IMR-90 (cell line): ENCODE measurements at regions not wholly inside any gene's neighbourhood (a gene's known extent, or its start where the extent isn't known, plus 50 kb on each side); places are given as distances from the start of the nearest gene placed in this dataset.

ENCODE experiments used
- ATAC-seq: fragments of 200-7000 bp; cut with Tn5 transposase; 2 replicates; pipeline ENCODE4 v1.9.1; 2020; ENCODE audit warnings: low read depth, mild to moderate bottlenecking, moderate library complexity
- BruUV-seq: library from RNA; stranded (reverse); fragments of 400-500 nt; replicated peaks from 2 replicates; lab custom pipeline; 2021; lab: Mats Ljungman, UMichigan
- CTCF ChIA-PET: fragments of 300-600 bp; formaldehyde crosslinking; extraction: SDS; loops from one replicate; lab custom pipeline; 2021; ENCODE audit warnings: antibody characterized with exemption; lab: Yijun Ruan, JAX
- POLR2A ChIA-PET: fragments of 300-600 bp; sonication (Branson Sonifier 250); formaldehyde crosslinking; loops from one replicate; lab custom pipeline; 2022; ENCODE audit warnings: antibody characterized with exemption; ENCODE audit not compliant: unreplicated experiment; lab: Charles Lee
- DNase-seq: peaks from one replicate; pipeline ENCODE4 v3.0.0; 2013
- H2AFZ ChIP-seq: replicated peaks from 2 replicates; pipeline ENCODE3; 2013; ENCODE audit warnings: low read length, mild to moderate bottlenecking; ENCODE audit not compliant: poor library complexity
- H2AK5ac ChIP-seq: 2 replicates; pipeline ENCODE4 v1.6.1; 2013; ENCODE audit warnings: low read depth, low read length, inconsistent platforms
- H2AK9ac ChIP-seq: replicated peaks from 2 replicates; pipeline ENCODE3; 2013; ENCODE audit warnings: mild to moderate bottlenecking, low read depth, low read length, moderate library complexity; ENCODE audit not compliant: poor library complexity
- H2BK120ac ChIP-seq: 2 replicates; pipeline ENCODE4 v1.6.1; 2013; ENCODE audit warnings: low read depth, low read length, inconsistent platforms
- H2BK15ac ChIP-seq: 3 replicates; pipeline ENCODE4 v1.6.1; 2013; ENCODE audit warnings: low read depth, low read length, inconsistent platforms
- H2BK20ac ChIP-seq: 2 replicates; pipeline ENCODE4 v1.6.1; 2013; ENCODE audit warnings: low read depth, mild to moderate bottlenecking, inconsistent platforms, low read length, moderate library complexity
- H2BK5ac ChIP-seq: 2 replicates; pipeline ENCODE4 v1.6.1; 2013; ENCODE audit warnings: mild to moderate bottlenecking, low read depth, low read length, inconsistent platforms; ENCODE audit not compliant: poor library complexity, severe bottlenecking
- H3K14ac ChIP-seq: replicated peaks from 2 replicates; pipeline ENCODE4 v1.6.1; 2013; ENCODE audit warnings: low read depth, low read length, inconsistent platforms
- H3K18ac ChIP-seq: 2 replicates; pipeline ENCODE4 v1.6.1; 2013; ENCODE audit warnings: low read depth, low read length, control low read depth
- H3K23ac ChIP-seq: 2 replicates; pipeline ENCODE4 v1.6.1; 2013; ENCODE audit warnings: low read depth, low read length, inconsistent platforms
- H3K27ac ChIP-seq: 2 replicates; pipeline ENCODE4 v1.5.1; 2013; ENCODE audit warnings: mild to moderate bottlenecking, control low read depth, low read length; ENCODE audit not compliant: insufficient read depth
- H3K27me3 ChIP-seq: 2 replicates; pipeline ENCODE4 v1.6.1; 2013; ENCODE audit warnings: low read length; ENCODE audit not compliant: control insufficient read depth, insufficient read depth
- H3K36me3 ChIP-seq: 2 replicates; pipeline ENCODE4 v1.6.1; 2013; ENCODE audit warnings: low read length, mixed read lengths; ENCODE audit not compliant: control insufficient read depth, insufficient read depth
- H3K4ac ChIP-seq: 2 replicates; pipeline ENCODE4 v1.6.1; 2013; ENCODE audit warnings: low read depth, low read length, inconsistent platforms
- H3K4me1 ChIP-seq: 2 replicates; pipeline ENCODE4 v1.6.1; 2013; ENCODE audit warnings: low read length, mixed read lengths; ENCODE audit not compliant: control insufficient read depth, insufficient read depth
- H3K4me2 ChIP-seq: 2 replicates; pipeline ENCODE4 v1.6.1; 2013; ENCODE audit warnings: low read depth, mild to moderate bottlenecking, control low read depth, low read length, moderate library complexity
- H3K4me3 ChIP-seq: 2 replicates; pipeline ENCODE4 v1.5.1; 2013; ENCODE audit warnings: low read depth, mild to moderate bottlenecking, control low read depth, low read length, moderate library complexity; ENCODE audit not compliant: insufficient read depth
- H3K56ac ChIP-seq: 2 replicates; pipeline ENCODE4 v1.6.1; 2013; ENCODE audit warnings: low read length, inconsistent platforms; ENCODE audit not compliant: insufficient read depth; ENCODE audit errors: extremely low read depth
- H3K79me1 ChIP-seq, 2 experiments: 2 replicates each; pipeline ENCODE4 v1.6.1; 2013; ENCODE audit warnings: low read length in 2 of 2, inconsistent platforms in 1 of 2, low read depth in 1 of 2
- H3K9ac ChIP-seq: 2 replicates; pipeline ENCODE4 v1.6.1; 2013; ENCODE audit warnings: low read depth, low read length, control low read depth
- H3K9me1 ChIP-seq: 2 replicates; pipeline ENCODE4 v1.6.1; 2013; ENCODE audit warnings: low read length, inconsistent platforms; ENCODE audit not compliant: insufficient read depth
- H3K9me3 ChIP-seq: 2 replicates; pipeline ENCODE4 v1.6.1; 2013; ENCODE audit warnings: low read length; ENCODE audit not compliant: control insufficient read depth, insufficient read depth
- H4K20me1 ChIP-seq: 2 replicates; pipeline ENCODE4 v1.6.1; 2013; ENCODE audit warnings: low read length, inconsistent platforms; ENCODE audit not compliant: insufficient read depth
- H4K5ac ChIP-seq: 2 replicates; pipeline ENCODE4 v1.6.1; 2013; ENCODE audit warnings: mild to moderate bottlenecking, low read depth, low read length, control low read depth
- H4K8ac ChIP-seq, 2 experiments: 2 replicates each; pipeline ENCODE4 v1.6.1; 2013; ENCODE audit warnings: low read depth in 2 of 2, low read length in 2 of 2, control low read depth in 1 of 2, inconsistent platforms in 1 of 2
- H4K91ac ChIP-seq: 2 replicates; pipeline ENCODE4 v1.6.1; 2013; ENCODE audit warnings: low read depth, low read length, inconsistent platforms; ENCODE audit not compliant: insufficient read depth
- BHLHE40 ChIP-seq: fragments of 150-350 bp; IDR thresholded peaks from 2 replicates; pipeline ENCODE4 v1.6.1; 2016; ENCODE audit warnings: mild to moderate bottlenecking, low read depth, low read length
- CEBPB ChIP-seq: IDR thresholded peaks from 2 replicates; pipeline ENCODE4 v1.6.1; 2012; ENCODE audit warnings: low read depth, low read length, improper control_type of control experiment
- CHD1 ChIP-seq: IDR thresholded peaks from 2 replicates; pipeline ENCODE4 v1.6.1; 2012; ENCODE audit warnings: low read depth, low read length, improper control_type of control experiment
- ELK1 ChIP-seq: fragments of 150-350 bp; IDR thresholded peaks from 2 replicates; pipeline ENCODE4 v1.6.1; 2016; ENCODE audit warnings: low read depth, mild to moderate bottlenecking, low read length, moderate library complexity, borderline replicate concordance
- FOS ChIP-seq: fragments of 150-350 bp; IDR thresholded peaks from 2 replicates; pipeline ENCODE4 v1.6.1; 2016; ENCODE audit warnings: low read depth, low read length
- MAFK ChIP-seq: IDR thresholded peaks from 2 replicates; pipeline ENCODE4 v1.6.1; 2012; ENCODE audit warnings: low read depth, low read length, improper control_type of control experiment
- MAZ ChIP-seq: IDR thresholded peaks from 2 replicates; pipeline ENCODE4 v1.6.1; 2012; ENCODE audit warnings: low read depth, mild to moderate bottlenecking, low read length, improper control_type of control experiment, moderate library complexity, borderline replicate concordance
- MXI1 ChIP-seq: IDR thresholded peaks from 2 replicates; pipeline ENCODE4 v1.6.1; 2012; ENCODE audit warnings: low read depth, mild to moderate bottlenecking, low read length, moderate library complexity, borderline replicate concordance
- NFE2L2 ChIP-seq: fragments of 150-350 bp; IDR thresholded peaks from 2 replicates; pipeline ENCODE4 v1.6.1; 2016; ENCODE audit warnings: low read depth, mild to moderate bottlenecking, low read length
- POLR2A ChIP-seq: IDR thresholded peaks from 2 replicates; pipeline ENCODE4 v1.6.1; 2012; ENCODE audit warnings: mild to moderate bottlenecking, low read depth, low read length
- RAD21 ChIP-seq: IDR thresholded peaks from 2 replicates; pipeline ENCODE4 v1.6.1; 2012; ENCODE audit warnings: low read length, improper control_type of control experiment
- RCOR1 ChIP-seq: IDR thresholded peaks from 2 replicates; pipeline ENCODE4 v1.6.1; 2012; ENCODE audit warnings: mild to moderate bottlenecking, low read length, improper control_type of control experiment; ENCODE audit not compliant: insufficient replicate concordance
- RFX5 ChIP-seq: IDR thresholded peaks from 2 replicates; pipeline ENCODE4 v1.8.0; 2012; ENCODE audit warnings: low read depth, mild to moderate bottlenecking, low read length, moderate library complexity
- SMC3 ChIP-seq: fragments of 150-350 bp; IDR thresholded peaks from 2 replicates; pipeline ENCODE4 v1.6.1; 2016; ENCODE audit warnings: low read depth, mild to moderate bottlenecking, antibody characterized with exemption, low read length, moderate library complexity
- USF2 ChIP-seq: fragments of 150-350 bp; IDR thresholded peaks from 2 replicates; pipeline ENCODE4 v1.6.1; 2017; ENCODE audit warnings: mild to moderate bottlenecking, antibody characterized with exemption, low read length, low read depth
- dilution Hi-C: fragments of 300-500 bp; cut with HindIII; formaldehyde crosslinking; loops from one replicate; pipeline ENCODE4 v1.14.3; 2018; ENCODE audit warnings: low sequenced_read_pairs; ENCODE audit not compliant: unreplicated experiment
- in situ Hi-C: fragments of 300-500 bp; cut with MboI; formaldehyde crosslinking; loops from 3 replicates; pipeline ENCODE4 v1.14.3; 2019; ENCODE audit warnings: low sequenced_read_pairs, inconsistent platforms, mixed read lengths
- intact Hi-C: fragments of 100-400 bp; cut with micrococcal nuclease; formaldehyde crosslinking; loops from 2 replicates; pipeline ENCODE4 v1.10.0; 2022
- TF ChIP-seq, protein P1 (sequence below): conservative IDR thresholded peaks from 2 replicates; pipeline ENCODE4 v1.5.1; 2012; ENCODE audit warnings: mild to moderate bottlenecking, low read depth, low read length, improper control_type of control experiment

DNA sequence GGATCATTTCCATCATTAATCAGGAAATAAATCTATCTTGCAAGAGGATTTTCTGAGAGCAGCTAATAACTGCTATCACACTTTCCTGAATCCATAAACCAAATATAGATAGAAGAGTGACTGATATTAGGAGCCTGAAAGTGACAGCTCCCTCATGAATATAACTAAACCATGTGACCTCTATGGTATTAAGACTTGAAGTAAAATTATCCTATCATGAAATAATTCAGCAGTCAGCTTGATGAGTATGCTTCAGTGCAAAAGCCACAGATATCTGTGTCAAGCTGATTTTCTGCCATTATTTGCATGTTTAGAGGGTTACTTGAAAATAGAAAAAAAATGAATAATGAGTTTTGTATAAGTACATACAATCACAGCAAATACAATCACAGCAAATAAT, 80.1 kb upstream of the PPP1R3A start:
- Histone ChIP-seq H3K36me3 (no peaks in the 10 kb centered on the region), H2BK120ac (no peak overlapping the region), H4K91ac (no peak overlapping the region), H2BK15ac (no peak overlapping the region), H3K4me3 (no peak overlapping the region), H3K56ac (no peak overlapping the region), H2AK9ac (no peak overlapping the region), H4K5ac (no peak overlapping the region), H3K23ac (no peak overlapping the region), H3K4ac (no peak overlapping the region), H2AFZ (no peak overlapping the region), H2AK5ac (no peak overlapping the region), H3K79me1 (no peaks in the 10 kb centered on the region), H2BK20ac (no peak overlapping the region), H2BK5ac (no peak overlapping the region), H4K8ac (no peak overlapping the region), H3K9ac (no peak overlapping the region), H3K18ac (no peak overlapping the region), H3K4me1 (no peaks in the 10 kb centered on the region), H3K4me2 (no peak overlapping the region), H4K20me1 (no peaks in the 10 kb centered on the region), H3K9me1 (no peaks in the 10 kb centered on the region), H3K27ac (no peak overlapping the region), H3K14ac (no peak overlapping the region), H3K27me3 (no peaks in the 10 kb centered on the region), H3K9me3 (peaks cover 2% of the 10 kb centered on the region; the same call in 1 of the 2 replicates)
- ATAC-seq (no peak), DNase-seq (no peak)
- dilution Hi-C loops = no loop called here
- intact Hi-C loops = no loop called here
- CTCF ChIA-PET = no interaction called here
- no peak for TF ChIP-seq SMC3
- TF ChIP-seq MAFK = no peak
- TF ChIP-seq CEBPB = no peak
- TF ChIP-seq MXI1 = no peak
- TF ChIP-seq MAZ = no peak
- TF ChIP-seq RCOR1 = no peak
- no peak for TF ChIP-seq BHLHE40
- TF ChIP-seq RAD21 = no peak
- TF ChIP-seq USF2 = no peak
- TF ChIP-seq, protein P1, sequence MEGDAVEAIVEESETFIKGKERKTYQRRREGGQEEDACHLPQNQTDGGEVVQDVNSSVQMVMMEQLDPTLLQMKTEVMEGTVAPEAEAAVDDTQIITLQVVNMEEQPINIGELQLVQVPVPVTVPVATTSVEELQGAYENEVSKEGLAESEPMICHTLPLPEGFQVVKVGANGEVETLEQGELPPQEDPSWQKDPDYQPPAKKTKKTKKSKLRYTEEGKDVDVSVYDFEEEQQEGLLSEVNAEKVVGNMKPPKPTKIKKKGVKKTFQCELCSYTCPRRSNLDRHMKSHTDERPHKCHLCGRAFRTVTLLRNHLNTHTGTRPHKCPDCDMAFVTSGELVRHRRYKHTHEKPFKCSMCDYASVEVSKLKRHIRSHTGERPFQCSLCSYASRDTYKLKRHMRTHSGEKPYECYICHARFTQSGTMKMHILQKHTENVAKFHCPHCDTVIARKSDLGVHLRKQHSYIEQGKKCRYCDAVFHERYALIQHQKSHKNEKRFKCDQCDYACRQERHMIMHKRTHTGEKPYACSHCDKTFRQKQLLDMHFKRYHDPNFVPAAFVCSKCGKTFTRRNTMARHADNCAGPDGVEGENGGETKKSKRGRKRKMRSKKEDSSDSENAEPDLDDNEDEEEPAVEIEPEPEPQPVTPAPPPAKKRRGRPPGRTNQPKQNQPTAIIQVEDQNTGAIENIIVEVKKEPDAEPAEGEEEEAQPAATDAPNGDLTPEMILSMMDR = no peak
- no peak for TF ChIP-seq FOS
- no peak for TF ChIP-seq NFE2L2
- TF ChIP-seq POLR2A = no peak
- no peak for TF ChIP-seq ELK1
- TF ChIP-seq CHD1 = no peak
- no peak for TF ChIP-seq RFX5
- POLR2A ChIA-PET = no interaction called here
- no TSS peak for BruUV-seq
- in situ Hi-C loops = no loop called here
